K562 (cell line): ENCODE measurements at regions not wholly inside any gene's neighbourhood (a gene's known extent, or its start where the extent isn't known, plus 50 kb on each side); places are given as distances from the start of the nearest gene placed in this dataset.

Experiments
- ATAC-seq: fragments of 200-7000 bp; cut with Tn5 transposase; 3 replicates; pipeline ENCODE4 v1.9.1; 2020; ENCODE audit warnings: moderate library complexity
- BruUV-seq: library from RNA; stranded (reverse); fragments of 400-500 nt; replicated peaks from 2 replicates; lab custom pipeline; 2021; lab: Mats Ljungman, UMichigan
- CTCF ChIA-PET: fragments of 300-600 bp; formaldehyde crosslinking; extraction: SDS; loops from one replicate; lab custom pipeline; 2021; ENCODE audit warnings: low intra/inter-chr PET ratio; lab: Yijun Ruan, JAX
- POLR2A ChIA-PET: fragments of 300-600, 350-650 bp; sonication (Branson Sonifier 250); formaldehyde crosslinking; extraction: SDS; loops from one replicate; lab custom pipeline; 2021; ENCODE audit warnings: antibody characterized with exemption, inconsistent platforms; lab: Yijun Ruan, JAX
- DNase-seq, 4 experiments: peaks; one replicate each; pipeline versions ENCODE4 v3.0.0 to v3.0.0-alpha.2; 2011 to 2018; ENCODE audit warnings: low spot score in 3 of 4, mixed read lengths in 3 of 4; ENCODE audit errors: extremely low read depth in 1 of 4
- FAIRE-seq: peaks from 2 replicates; lab custom pipeline; 2011; peaks lifted over from hg19 to GRCh38; lab: Jason Lieb, UNC
- H2AFZ ChIP-seq: 2 replicates; pipeline ENCODE4 v1.6.0; 2011; ENCODE audit warnings: low read depth, low read length, control low read depth, inconsistent platforms
- H3K27ac ChIP-seq: fragments of 200-600 bp; 3 replicates; pipeline ENCODE4 v1.8.0; 2011; ENCODE audit warnings: low read depth, mild to moderate bottlenecking, control low read depth, inconsistent platforms, low read length, moderate library complexity, mixed read lengths; ENCODE audit errors: extremely low read depth
- H3K27me3 ChIP-seq, 2 experiments: fragments of 300-600 bp in 1 of 2; 2 replicates in 1 of 2; 3 replicates in 1 of 2; pipeline versions ENCODE4 v1.6.0 to v1.8.0; 2011; ENCODE audit warnings: inconsistent platforms in 2 of 2, low read length in 2 of 2, mild to moderate bottlenecking in 1 of 2, mixed read lengths in 1 of 2, moderate library complexity in 1 of 2; ENCODE audit not compliant: control insufficient read depth in 2 of 2, insufficient read depth in 2 of 2
- H3K36me3 ChIP-seq: fragments of 300-600 bp; 3 replicates; pipeline ENCODE4 v1.8.0; 2011; ENCODE audit warnings: mild to moderate bottlenecking, low read length, inconsistent platforms; ENCODE audit not compliant: control insufficient read depth, insufficient read depth
- H3K4me1 ChIP-seq, 2 experiments: fragments of 200-600 bp in 1 of 2; replicated peaks in 1 of 2; 2 replicates in 1 of 2; 3 replicates in 1 of 2; pipeline versions ENCODE4 v1.5.1 to v1.8.0; 2011; ENCODE audit warnings: inconsistent platforms in 2 of 2, low read length in 2 of 2, mild to moderate bottlenecking in 1 of 2, mixed read lengths in 1 of 2, moderate library complexity in 1 of 2; ENCODE audit not compliant: control insufficient read depth in 2 of 2, insufficient read depth in 2 of 2
- H3K4me2 ChIP-seq: 2 replicates; pipeline ENCODE4 v1.6.1; 2011; ENCODE audit warnings: low read length, control low read depth, inconsistent platforms, mixed read lengths; ENCODE audit not compliant: insufficient read depth
- H3K4me3 ChIP-seq: fragments of 200-600 bp; sonication (generic), shearing (Covaris generic); 2 replicates; pipeline ENCODE4 v1.5.1; 2016; ENCODE audit warnings: control low read depth, inconsistent platforms
- H3K79me2 ChIP-seq: fragments of 200-600 bp; 3 replicates; pipeline ENCODE4 v1.8.0; 2011; ENCODE audit warnings: low read length, inconsistent platforms; ENCODE audit not compliant: control insufficient read depth, insufficient read depth
- H3K9ac ChIP-seq, 2 experiments: 2 replicates each; pipeline versions ENCODE4 v1.6.0 to v1.6.1; 2011; ENCODE audit warnings: low read depth in 2 of 2, low read length in 2 of 2, control low read depth in 1 of 2, inconsistent platforms in 1 of 2, mild to moderate bottlenecking in 1 of 2, mixed read lengths in 1 of 2; ENCODE audit not compliant: insufficient read depth in 1 of 2
- H3K9me1 ChIP-seq: one replicate; pipeline ENCODE4 v1.6.0; 2011; ENCODE audit warnings: inconsistent platforms, mild to moderate bottlenecking, low read length, moderate library complexity; ENCODE audit not compliant: control insufficient read depth, insufficient read depth
- H3K9me3 ChIP-seq: replicated peaks from 2 replicates; pipeline ENCODE4 v1.5.1; 2011; ENCODE audit warnings: low read depth, low read length, inconsistent platforms; ENCODE audit not compliant: control insufficient read depth, insufficient read depth
- H4K20me1 ChIP-seq: replicated peaks from 2 replicates; pipeline ENCODE4 v1.6.1; 2011; ENCODE audit warnings: low read length, inconsistent platforms, mixed read lengths; ENCODE audit not compliant: control insufficient read depth, insufficient read depth
- CC2D1A ChIP-seq: fragments of 450-650 bp; IDR thresholded peaks from 2 replicates; pipeline ENCODE4 v1.6.1; 2017; ENCODE audit warnings: mild to moderate bottlenecking
- CHD4 ChIP-seq: fragments of 200-600 bp; sonication (generic); IDR thresholded peaks from 3 replicates; pipeline ENCODE4 v1.6.1; 2012; ENCODE audit warnings: low read depth, mild to moderate bottlenecking, mixed read lengths, low read length, inconsistent platforms; ENCODE audit not compliant: insufficient read depth, insufficient replicate concordance, poor library complexity, severe bottlenecking
- ESRRB ChIP-seq: fragments of 250-450 bp; sonication (Bioruptor Pico); IDR thresholded peaks from 2 replicates; pipeline ENCODE4 v1.5.0; 2020; ENCODE audit warnings: mild to moderate bottlenecking, moderate library complexity, borderline replicate concordance
- FOS ChIP-seq: IDR thresholded peaks from 3 replicates; pipeline ENCODE4 v1.6.1; 2011; ENCODE audit not compliant: insufficient read length; ENCODE audit errors: extremely low read depth
- GATAD2B ChIP-seq: fragments of 450-650 bp; IDR thresholded peaks from 2 replicates; pipeline ENCODE4 v1.6.1; 2017; ENCODE audit warnings: mild to moderate bottlenecking, borderline replicate concordance
- HMBOX1 ChIP-seq: sonication (generic); IDR thresholded peaks from 2 replicates; pipeline ENCODE4 v1.6.1; 2016
- HOXB6 ChIP-seq: fragments of 250-450 bp; sonication (Bioruptor Pico); IDR thresholded peaks from 2 replicates; pipeline ENCODE4 v1.5.1; 2022; ENCODE audit warnings: mild to moderate bottlenecking, borderline replicate concordance
- NFIX ChIP-seq: fragments of 250-450 bp; sonication (Bioruptor Pico); IDR thresholded peaks from 2 replicates; pipeline ENCODE4 v1.4.0; 2020; ENCODE audit warnings: low read depth, mild to moderate bottlenecking, moderate library complexity
- PHB ChIP-seq: fragments of 250-450 bp; sonication (Bioruptor Pico); IDR thresholded peaks from 2 replicates; pipeline ENCODE4 v1.5.0; 2021
- VEZF1 ChIP-seq: fragments of 200-800 bp; sonication (Bioruptor generic); IDR thresholded peaks from 2 replicates; pipeline ENCODE4 v1.6.1; 2017; ENCODE audit warnings: missing genetic modification characterization, missing compliant biosample characterization
- ZNF23 ChIP-seq: fragments of 250-450 bp; sonication (Bioruptor Pico); IDR thresholded peaks from 2 replicates; pipeline ENCODE4 v1.4.0; 2020; ENCODE audit warnings: mild to moderate bottlenecking
- ZNF639 ChIP-seq, 2 experiments: fragments of 200-800 bp in 1 of 2; sonication (Bioruptor generic) in 1 of 2; sonication (generic) in 1 of 2; formaldehyde crosslinking in 1 of 2; IDR thresholded peaks in 1 of 2; conservative IDR thresholded peaks in 1 of 2; 2 replicates each; pipeline versions ENCODE4 v1.5.0 to v1.6.1; 2016 to 2020; ENCODE audit warnings: missing compliant biosample characterization in 1 of 2, missing genetic modification characterization in 1 of 2, missing genetic modification reagents in 1 of 2
- WGBS: fragments of 100-300 bp; shearing (Covaris generic); methylation state at CpG from one replicate; pipeline ENCODE4 v1.1.6; 2016; ENCODE audit warnings: low coverage, mixed read lengths; ENCODE audit not compliant: insufficient coverage; ENCODE audit errors: missing lambda C conversion rate; 5-methylcytosine and 5-hydroxymethylcytosine counted together
- in situ Hi-C: fragments of 300-500 bp; cut with MboI; formaldehyde crosslinking; loops from 4 replicates; pipeline ENCODE4 v1.15.0; 2018; ENCODE audit warnings: inconsistent platforms, mixed read lengths
- intact Hi-C: fragments of 100-400 bp; cut with micrococcal nuclease; formaldehyde crosslinking; loops from 2 replicates; pipeline ENCODE4 v1.14.2; 2022

DNA sequence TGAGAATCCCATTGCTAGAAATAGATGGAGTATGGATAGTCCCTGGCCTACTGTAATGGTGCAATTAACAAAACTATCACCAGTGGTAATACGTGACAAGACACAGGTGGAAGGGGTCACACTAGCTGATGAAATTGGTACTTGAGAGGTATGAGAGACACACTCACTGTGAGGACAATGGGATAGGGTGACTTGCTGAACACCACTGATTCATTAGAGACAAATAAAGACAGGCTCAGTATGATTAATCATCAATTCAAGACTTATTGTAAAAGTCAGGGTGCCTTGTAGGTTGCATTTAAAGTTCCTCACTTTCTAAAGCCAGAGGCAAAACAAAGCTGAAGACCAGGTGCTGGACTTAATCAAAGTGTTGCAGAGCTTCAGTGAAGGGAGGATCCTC lies 361.6 kb upstream of the EMCN start:
- WGBS: 0% methylated on average over 1 of the region's 1 CpG
- FAIRE-seq (no peak), DNase-seq (no peak), ATAC-seq (no peak)
- H3K4me1 ChIP-seq: no peaks in the 10 kb centered on the region
- no peak overlapping the region for H3K4me3 ChIP-seq
- no peaks in the 10 kb centered on the region for H4K20me1 ChIP-seq
- TF ChIP-seq CHD4 (no peak), ESRRB (no peak), CC2D1A (no peak), HMBOX1 (no peak)
- H3K79me2 ChIP-seq: no peaks in the 10 kb centered on the region
- intact Hi-C loops (no loop called here), in situ Hi-C loops (no loop called here)
- H3K27me3 ChIP-seq: no peaks in the 10 kb centered on the region
- H3K9me1 ChIP-seq: no peaks in the 10 kb centered on the region
- no peak overlapping the region for H3K9ac ChIP-seq
- H3K9me3 ChIP-seq: no peaks in the 10 kb centered on the region
- no peak overlapping the region for H2AFZ ChIP-seq
- no peaks in the 10 kb centered on the region for H3K36me3 ChIP-seq
- BruUV-seq: no TSS peak
- H3K27ac ChIP-seq: no peak overlapping the region
- ChIA-PET CTCF (no interaction called here), POLR2A (interaction anchor here (0.6 kb wide), 1 partner anchor 19 kb away, joined by 3 read pairs; no protein-coding TSS in a partner anchor)
- no peak overlapping the region for H3K4me2 ChIP-seq

DNA sequence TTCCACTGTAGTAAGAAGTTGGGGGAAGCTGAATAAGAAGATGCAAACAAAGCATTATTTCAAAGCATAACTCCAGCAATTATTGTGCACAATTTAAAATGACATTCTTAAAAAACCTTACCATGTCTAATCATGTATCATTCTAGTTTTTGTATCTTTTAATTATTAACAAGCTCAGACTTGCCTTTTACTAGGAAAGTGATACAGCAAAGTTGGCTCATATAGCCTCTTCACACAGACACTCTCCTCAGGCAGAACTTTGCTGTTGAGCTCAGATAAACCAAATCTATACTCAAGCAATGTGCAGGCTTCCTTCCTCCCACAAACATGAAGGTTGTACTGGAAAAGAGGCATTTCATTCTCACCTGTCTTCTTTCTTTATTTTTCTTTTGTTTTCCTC lies 358.7 kb upstream of the EMCN start:
- Histone ChIP-seq H3K27me3 (no peaks in the 10 kb centered on the region), H3K4me1 (no peaks in the 10 kb centered on the region), H3K36me3 (no peaks in the 10 kb centered on the region), H3K79me2 (no peaks in the 10 kb centered on the region), H4K20me1 (no peaks in the 10 kb centered on the region), H3K4me2 (no peak overlapping the region), H3K27ac (no peak overlapping the region), H2AFZ (no peak overlapping the region), H3K4me3 (no peak overlapping the region), H3K9me1 (no peaks in the 10 kb centered on the region), H3K9me3 (no peaks in the 10 kb centered on the region), H3K9ac (no peak overlapping the region)
- no peak for FAIRE-seq
- no TSS peak for BruUV-seq
- TF ChIP-seq GATAD2B (no peak), ZNF639 (CRISPR knock-in tag; conservative IDR thresholded peaks at IDR 0.05 in 1 of 2, IDR thresholded peaks at IDR 0.05 in 1 of 2) (no peak), VEZF1 (CRISPR knock-in tag) (no peak), HOXB6 (no peak), ZNF23 (CRISPR knock-in tag) (no peak), FOS (no peak), PHB (CRISPR knock-in tag) (no peak), NFIX (CRISPR knock-in tag) (no peak)
- ATAC-seq: no peak
- intact Hi-C loops: no loop called here
- CTCF ChIA-PET: no interaction called here
- POLR2A ChIA-PET: no interaction called here
- in situ Hi-C loops: no loop called here
- no peak for DNase-seq
